HG03060 (cell line): ENCODE measurements at regions not wholly inside any gene's neighbourhood (a gene's known extent, or its start where the extent isn't known, plus 50 kb on each side); places are given as distances from the start of the nearest gene placed in this dataset.

Experiments
- ATAC-seq: cut with Tn5 transposase; IDR thresholded peaks from one replicate; pipeline ENCODE4 v1.9.1; 2021; ENCODE audit warnings: low read depth, moderate number of reproducible peaks; ENCODE audit not compliant: unreplicated experiment

DNA sequence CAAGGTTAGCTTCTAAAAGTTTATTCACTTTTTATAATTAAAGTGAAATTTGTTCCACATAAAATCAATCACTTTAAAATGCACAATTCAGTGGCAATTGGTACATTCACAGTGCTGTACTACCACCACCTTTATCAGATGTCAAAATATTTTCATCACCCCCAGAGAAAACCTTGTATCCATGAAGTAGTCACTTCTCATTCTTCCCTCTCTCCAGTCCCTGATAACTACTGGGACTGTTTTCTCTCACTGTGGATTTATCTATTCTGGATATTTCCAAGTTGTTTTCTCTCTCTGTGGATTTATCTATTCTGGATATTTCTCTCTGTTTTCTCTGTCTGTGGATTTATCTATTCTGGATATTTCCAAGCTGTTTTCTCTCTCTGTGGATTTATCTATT lies 435.4 kb upstream of the CNTNAP2 start:
- no peak for ATAC-seq

- no peak for ATAC-seq
These were observed 450.9 kb upstream of the CNTNAP2 start for GRCh38 chr7:145665499-145666258.

DNA sequence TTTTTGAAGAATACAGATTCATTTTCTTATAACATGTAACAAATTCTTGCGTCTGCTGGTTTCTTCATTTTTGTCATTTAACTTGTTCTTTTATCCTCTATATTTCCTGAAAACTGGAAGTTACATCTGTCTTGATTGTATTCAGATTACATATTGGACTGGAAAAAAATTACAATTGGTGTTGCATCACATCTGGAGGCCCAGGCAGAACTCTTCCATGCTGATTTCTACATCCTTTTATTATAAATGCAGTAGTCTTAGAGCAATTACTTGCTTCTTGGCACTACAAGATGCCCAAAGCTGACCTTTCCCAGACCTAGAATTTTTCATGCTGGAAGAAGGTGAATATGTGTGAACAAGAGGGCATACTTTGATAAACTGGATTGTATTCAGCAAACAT lies 460.9 kb upstream of the CNTNAP2 start:
- ATAC-seq = no peak

GRCh38 chr7:145645135-145645515 lies 471.5 kb upstream of the CNTNAP2 start:
- no peak for ATAC-seq

DNA sequence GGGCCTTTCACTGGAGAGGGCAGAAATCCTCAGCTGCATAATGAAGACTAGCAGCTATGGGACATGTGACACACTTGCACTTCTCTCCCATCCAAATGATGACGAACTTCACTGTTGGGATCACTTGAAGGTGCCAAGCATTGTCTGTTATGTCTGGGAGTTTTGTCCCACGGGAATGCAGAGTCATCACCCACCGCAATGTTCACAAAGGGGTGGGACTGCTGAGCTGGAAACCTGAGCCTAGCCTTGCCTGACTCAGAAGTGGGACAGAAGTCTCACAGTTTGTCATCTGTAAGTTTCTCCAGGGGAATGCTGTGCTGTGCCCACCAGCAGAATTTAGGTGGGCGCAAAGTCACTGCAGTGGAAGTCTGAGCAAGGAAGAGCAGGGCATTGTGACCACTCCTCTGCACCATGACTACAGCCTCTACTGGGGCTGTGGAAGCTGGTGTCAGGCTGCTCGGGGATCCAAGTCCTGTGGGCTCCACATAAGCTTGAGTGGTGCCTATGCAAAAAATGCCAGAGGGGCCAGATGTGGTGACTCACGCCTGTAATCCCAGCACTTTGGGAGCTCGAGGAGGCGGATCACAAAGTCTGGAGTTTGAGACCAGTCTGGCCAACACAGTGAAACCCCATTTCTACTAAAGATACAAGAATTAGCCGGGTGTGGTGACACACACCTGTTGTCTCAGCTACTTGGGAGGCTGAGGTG lies 472.0 kb upstream of the CNTNAP2 start:
- ATAC-seq = no peak

DNA sequence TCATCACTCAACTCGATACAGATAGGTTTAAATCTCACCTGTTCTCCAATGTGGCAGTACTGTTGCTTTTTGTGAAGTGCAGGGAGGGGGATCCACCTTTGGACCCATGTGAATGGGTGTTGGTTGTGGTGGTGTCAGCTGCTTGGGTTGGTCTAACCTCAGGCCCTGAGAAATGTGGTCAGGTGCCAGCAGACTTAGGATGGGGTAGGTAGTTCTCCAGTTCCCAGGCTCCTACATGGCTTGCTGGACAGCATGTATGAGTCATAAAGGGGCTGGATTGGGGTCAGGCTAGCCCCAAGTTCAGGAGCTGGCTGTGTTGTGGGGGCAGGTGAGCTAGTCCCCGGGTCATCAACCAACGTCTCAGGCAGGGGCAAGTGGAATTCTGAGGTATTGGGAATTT lies 472.6 kb upstream of the CNTNAP2 start:
- ATAC-seq = no peak

GRCh38 chr7:145633513-145633912 lies 483.1 kb upstream of the CNTNAP2 start:
- no peak for ATAC-seq

DNA sequence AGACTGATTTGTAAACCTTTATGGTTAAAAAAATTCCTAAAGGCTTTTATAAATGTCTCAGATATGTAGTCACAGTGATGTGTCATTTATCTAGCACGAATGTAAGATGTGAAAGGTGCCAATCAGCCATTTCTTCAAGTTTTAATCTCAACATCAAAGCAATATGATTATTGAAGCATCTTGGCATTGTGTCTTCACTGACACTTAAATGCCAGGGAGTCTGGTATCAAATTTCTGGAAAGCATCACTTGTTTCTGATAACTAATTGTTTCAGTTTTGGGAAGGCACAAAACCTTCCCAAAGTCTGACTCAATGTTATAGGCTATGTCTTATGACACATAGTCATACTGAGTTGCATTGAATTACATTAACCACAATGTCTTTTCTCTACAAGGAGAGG lies 492.0 kb upstream of the CNTNAP2 start:
- no peak for ATAC-seq

DNA sequence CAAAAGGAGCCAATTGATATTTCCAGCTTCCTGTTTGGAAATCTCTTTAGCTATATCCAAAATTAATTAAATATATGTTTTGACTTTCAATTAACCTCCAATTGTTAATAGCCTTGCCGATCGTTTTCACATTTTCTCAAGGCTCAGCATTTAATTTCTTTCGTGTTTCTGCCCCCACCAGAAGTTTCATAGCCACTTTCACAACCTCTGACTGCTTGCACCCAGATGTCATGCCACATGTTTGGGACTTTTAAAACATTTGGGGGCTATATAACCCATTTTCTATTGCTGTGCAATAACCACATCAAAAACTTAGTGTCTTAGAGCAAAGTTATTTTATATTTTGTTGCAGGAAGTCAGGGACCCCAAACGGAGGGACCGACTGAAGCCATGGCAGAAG lies 510.6 kb upstream of the CNTNAP2 start:
- ATAC-seq = no peak

DNA sequence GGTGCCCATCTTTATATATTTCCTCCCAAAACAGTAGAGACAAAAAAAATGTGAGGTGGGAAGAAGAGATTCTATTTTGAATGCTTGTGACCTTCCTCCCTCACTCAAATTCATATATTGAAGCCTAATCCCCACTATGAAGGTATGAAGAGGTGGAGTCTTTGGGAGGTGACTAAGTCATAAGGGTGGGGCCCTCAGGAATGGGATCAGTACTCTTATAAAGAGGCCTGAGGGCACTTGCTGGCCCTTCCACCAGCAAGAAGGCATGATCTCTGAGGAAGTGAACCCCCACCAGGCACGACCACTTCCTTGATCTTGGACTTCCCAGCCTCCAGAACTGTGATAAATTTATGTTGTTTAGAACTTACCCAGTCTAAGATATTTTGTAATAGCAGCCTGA lies 517.2 kb upstream of the CNTNAP2 start:
- ATAC-seq = no peak

GRCh38 chr7:145584401-145584800 lies 532.2 kb upstream of the CNTNAP2 start:
- no peak for ATAC-seq

DNA sequence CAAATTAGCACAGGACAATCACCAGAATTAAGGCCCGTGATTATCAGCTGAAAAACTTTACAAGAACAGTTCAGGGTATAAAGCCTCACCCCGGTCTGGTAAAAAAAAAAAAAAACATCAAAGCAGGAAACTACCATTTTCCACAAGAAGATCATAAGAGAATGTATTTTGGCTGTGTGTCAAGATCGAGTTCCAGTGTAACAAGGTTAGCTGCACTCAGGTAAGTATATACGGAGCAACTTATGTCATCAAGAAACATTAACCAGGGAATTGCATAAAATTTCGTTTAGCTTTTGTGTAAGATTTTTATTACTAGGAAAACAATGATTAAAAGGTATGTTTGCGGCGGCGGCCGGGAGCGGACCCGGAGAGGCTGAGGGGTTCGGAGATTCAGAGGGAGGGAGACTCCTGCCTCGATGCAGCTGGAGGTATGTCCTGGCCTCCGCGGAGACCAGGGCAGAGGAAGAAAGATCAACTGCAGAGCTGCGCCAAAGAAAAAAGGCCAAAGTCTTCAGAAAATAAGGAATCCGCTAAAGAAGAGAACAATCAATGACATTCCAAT lies 533.8 kb upstream of the CNTNAP2 start:
- no peak for ATAC-seq

GRCh38 chr7:145557805-145558204 lies 558.8 kb upstream of the CNTNAP2 start:
- no peak for ATAC-seq

GRCh38 chr7:145543242-145543641 lies 573.4 kb upstream of the CNTNAP2 start:
- ATAC-seq = no peak

GRCh38 chr7:145539910-145540309 lies 576.7 kb upstream of the CNTNAP2 start:
- no peak for ATAC-seq

- no peak for ATAC-seq
These were observed 582.3 kb upstream of the CNTNAP2 start for GRCh38 chr7:145534301-145534700.

- no peak for ATAC-seq
These were observed 596.3 kb upstream of the CNTNAP2 start for GRCh38 chr7:145520284-145520683.

DNA sequence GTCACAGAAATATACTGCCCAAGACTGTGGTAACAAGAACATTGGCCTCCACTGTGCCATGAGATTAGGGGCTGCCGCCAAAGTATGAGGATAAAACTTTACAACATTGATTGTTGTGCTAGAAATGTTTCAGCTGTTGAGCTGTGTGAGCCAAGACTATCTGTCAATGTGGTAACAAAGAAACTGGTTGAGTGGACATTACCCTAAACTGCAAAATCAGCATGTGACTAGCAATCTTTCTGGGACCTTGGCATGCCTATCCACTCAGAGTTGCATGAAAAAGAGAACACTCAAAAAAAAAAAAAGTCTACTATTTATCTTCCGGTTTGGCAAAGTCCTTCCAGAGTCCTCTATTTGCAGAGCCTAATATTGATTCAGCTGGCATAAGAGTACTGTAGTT lies 605.6 kb upstream of the CNTNAP2 start:
- ATAC-seq = no peak

DNA sequence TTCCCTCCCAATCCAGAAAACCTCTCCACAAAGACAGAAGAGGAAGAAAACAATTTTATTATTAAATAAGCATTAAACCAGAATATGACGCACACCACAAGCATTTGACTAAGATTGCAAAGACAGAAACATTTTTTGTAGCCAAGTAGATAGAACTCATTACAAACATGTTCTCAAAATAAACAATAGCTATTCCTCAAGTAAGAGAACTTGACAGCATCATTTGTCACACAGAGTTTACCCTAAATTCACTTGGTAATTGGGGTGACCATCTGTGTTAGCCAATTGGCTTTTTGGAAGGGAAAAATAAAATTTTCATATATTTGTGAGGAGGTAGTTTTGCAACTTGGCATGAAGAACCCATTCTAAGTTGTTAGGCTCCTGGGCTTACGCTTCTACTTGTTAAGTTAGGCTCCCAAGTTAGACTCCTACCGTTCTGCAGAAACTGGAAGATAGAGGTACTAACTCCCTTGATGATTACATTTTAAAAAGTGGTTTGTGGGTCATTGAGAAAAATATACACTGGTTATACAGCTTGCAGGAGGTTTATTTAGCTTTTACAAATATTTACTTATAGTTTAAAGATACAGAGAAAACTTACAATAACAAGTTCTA lies 618.6 kb upstream of the CNTNAP2 start:
- ATAC-seq = no peak

GRCh38 chr7:145490356-145490755 lies 626.2 kb upstream of the CNTNAP2 start:
- no peak for ATAC-seq

DNA sequence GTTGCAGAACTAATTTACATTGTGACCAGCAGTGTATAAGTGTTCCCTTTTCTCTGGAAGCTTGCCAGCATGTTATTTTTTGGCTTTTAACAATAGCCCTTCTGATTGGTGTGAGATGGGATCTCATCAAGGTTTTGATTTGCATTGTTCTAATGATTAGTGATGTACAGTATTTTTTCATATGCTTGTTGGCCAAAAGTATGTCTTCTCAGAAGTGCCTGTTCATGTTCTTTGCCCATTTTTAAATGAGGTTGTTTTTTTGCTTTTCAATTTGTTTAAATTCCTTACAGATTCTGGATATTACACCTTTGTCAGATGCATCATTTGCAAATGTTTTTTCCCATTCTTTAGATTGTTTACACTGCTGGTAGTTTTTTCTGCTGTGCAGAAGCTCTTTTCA lies 627.0 kb upstream of the CNTNAP2 start:
- no peak for ATAC-seq

DNA sequence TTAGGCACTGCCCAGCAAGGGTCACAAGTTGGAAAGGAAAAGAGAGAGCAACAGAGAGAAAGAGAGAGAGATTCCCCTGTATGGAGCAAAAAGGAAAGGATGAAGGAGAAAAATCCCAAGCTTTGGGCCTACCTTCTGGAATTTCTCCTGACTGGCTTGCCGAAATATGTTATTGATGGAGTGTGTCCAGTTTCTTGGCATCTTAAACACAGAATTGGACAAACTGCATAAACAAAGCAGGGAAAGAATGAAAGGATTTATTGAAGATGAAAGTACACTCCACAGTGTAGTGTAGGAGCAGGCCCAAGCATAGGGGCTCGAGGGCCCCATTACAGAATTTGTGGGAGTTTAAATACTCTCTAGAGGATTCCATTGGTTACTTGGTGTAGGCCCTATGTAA lies 627.8 kb upstream of the CNTNAP2 start:
- ATAC-seq = no peak
